GM18508 (cell line): ENCODE measurements at regions not wholly inside any gene's neighbourhood (a gene's known extent, or its start where the extent isn't known, plus 50 kb on each side); places are given as distances from the start of the nearest gene placed in this dataset.

Source experiments
- ATAC-seq: cut with Tn5 transposase; IDR thresholded peaks from one replicate; pipeline ENCODE4 v1.9.1; 2021; ENCODE audit warnings: moderate number of reproducible peaks; ENCODE audit not compliant: insufficient read depth, unreplicated experiment

DNA sequence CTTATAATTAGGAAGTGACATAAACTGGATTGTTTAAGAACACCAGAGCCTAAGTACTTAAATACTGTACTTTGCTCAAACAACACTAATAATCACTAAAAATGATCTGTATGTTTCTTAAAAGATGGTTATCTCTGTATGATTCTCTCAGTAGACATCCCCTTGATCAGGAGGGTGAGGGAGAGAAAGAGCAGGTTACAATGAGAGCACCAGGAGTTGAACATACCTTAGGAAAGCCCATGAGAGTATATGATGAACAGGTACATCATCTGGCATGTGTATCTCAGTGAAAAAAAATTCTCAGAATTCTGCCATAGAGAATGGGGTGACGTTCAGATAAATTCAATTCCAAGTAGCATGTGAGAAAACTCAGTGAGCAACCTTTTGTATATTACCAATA, 59.9 kb upstream of the IL2 start:
- no peak for ATAC-seq

- no peak for ATAC-seq
Measured at GRCh38 chr4:122514671-122515070, 58.1 kb upstream of the IL2 start.

DNA sequence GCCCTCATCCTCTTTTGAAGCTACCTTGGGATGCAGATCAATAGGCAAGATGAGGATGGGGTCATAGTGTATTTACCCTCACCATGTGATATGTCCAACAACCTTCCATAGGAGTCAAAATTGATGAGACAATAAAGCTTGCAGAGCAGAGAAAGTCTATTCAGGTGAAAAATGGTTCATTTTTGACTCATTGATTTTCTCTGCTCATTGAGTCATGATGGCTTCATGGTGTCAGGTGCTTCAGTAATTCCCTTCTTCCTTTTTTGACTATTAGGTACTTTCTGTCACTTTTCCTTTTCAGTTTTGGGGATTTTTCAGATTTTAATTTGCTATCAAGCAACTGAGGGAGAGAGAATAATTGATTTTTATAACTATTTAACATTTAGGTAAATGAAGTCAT, 55.9 kb upstream of the IL2 start:
- no peak for ATAC-seq

DNA sequence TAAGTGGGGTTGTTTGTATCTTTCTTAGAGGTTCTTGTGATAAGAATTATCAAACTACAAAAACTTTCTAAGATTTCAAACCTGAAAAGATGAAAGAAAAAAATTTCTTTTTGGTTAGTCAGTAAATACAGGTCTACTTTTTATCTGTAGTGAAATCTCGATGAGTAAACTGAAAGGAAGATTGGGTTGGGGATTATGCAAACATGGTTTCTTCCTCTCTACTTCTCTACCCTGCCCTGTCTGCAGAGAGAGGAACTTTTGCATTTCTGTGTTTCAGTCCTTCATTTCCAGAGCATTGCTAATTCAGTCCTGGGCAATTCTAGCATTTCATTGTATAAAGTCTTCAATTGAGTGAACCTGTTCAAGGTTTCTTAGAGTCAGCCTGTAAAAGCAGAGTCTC, 51.6 kb upstream of the IL2 start:
- no peak for ATAC-seq
